ENCODE measurements at regions not wholly inside any gene's neighbourhood (a gene's known extent, or its start where the extent isn't known, plus 50 kb on each side); places are given as distances from the start of the nearest gene placed in this dataset.

GRCh38 chr1:212495766-212496494 is 63.2 kb downstream of the NENF start:
- TF ChIP-seq CTCF (IDR thresholded peaks at IDR 0.05; ENCODE audit: insufficient read depth, low read length), result no peak
- no peak for DNase-seq (ENCODE audit: low read depth)

GRCh38 chr1:212496682-212497081 is 64.0 kb downstream of the NENF start:
- H3K4me3 ChIP-seq (ENCODE audit: low read depth, low read length), result no peak overlapping the region
- no peak for TF ChIP-seq CTCF (IDR thresholded peaks at IDR 0.05; ENCODE audit: insufficient read depth, low read length)

More at GRCh38 chr1:212495766-212496494, 63.2 kb downstream of the NENF start:
- no peak overlapping the region for H3K4me3 ChIP-seq (ENCODE audit: low read depth, low read length)

GRCh38 chr1:212497553-212497952 is 64.8 kb downstream of the NENF start:
- no peak for TF ChIP-seq CTCF (IDR thresholded peaks at IDR 0.05; ENCODE audit: insufficient read depth, low read length)

More at GRCh38 chr1:212496682-212497081, 64.0 kb downstream of the NENF start:
- DNase-seq (ENCODE audit: low read depth), result no peak

GRCh38 chr1:212498283-212499040 is 65.7 kb downstream of the NENF start:
- TF ChIP-seq CTCF (IDR thresholded peaks at IDR 0.05; ENCODE audit: insufficient read depth, low read length), result no peak
- no peak overlapping the region for H3K4me3 ChIP-seq (ENCODE audit: low read depth, low read length)
- peak; percentile 89 for DNase-seq (ENCODE audit: low read depth)

More at GRCh38 chr1:212497553-212497952, 64.8 kb downstream of the NENF start:
- H3K4me3 ChIP-seq (ENCODE audit: low read depth, low read length), result no peak overlapping the region
- DNase-seq (ENCODE audit: low read depth), result no peak

- no peak overlapping the region for H3K4me3 ChIP-seq (ENCODE audit: low read depth, low read length)
- no peak for DNase-seq (ENCODE audit: low read depth)
- no peak for TF ChIP-seq CTCF (IDR thresholded peaks at IDR 0.05; ENCODE audit: insufficient read depth, low read length)
Observed at GRCh38 chr1:212500351-212500750, 67.6 kb downstream of the NENF start.

GRCh38 chr1:212500983-212501382 is 68.3 kb downstream of the NENF start:
- DNase-seq (ENCODE audit: low read depth), result no peak
- TF ChIP-seq CTCF (IDR thresholded peaks at IDR 0.05; ENCODE audit: insufficient read depth, low read length), result no peak
- no peak overlapping the region for H3K4me3 ChIP-seq (ENCODE audit: low read depth, low read length)

All from fibroblast of the aortic adventitia (primary cell).